ENCODE measurements at regions not wholly inside any gene's neighbourhood (a gene's known extent, or its start where the extent isn't known, plus 50 kb on each side); places are given as distances from the start of the nearest gene placed in this dataset.

DNA sequence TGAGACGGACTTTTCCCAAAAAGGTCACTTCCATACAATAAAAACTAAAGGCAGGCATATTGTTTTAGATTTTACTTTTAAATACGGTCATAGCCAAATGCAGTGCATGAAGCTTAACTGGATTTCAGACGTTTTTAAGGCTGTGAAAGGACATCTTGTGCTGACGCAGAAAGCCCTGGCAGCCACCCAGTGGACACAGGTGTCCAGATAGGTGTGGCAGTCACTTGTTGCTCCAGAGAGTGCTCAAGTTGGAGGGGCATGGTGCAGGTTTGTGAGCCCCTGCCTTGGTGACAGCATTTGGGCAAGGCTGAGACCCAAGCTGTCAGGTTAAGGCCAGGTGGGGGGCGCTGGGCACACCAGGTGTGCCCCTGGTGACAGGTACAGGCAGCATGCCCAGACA, 135.8 kb upstream of the TBL1X start:
- Histone ChIP-seq H3K9ac (replicated peaks in 1 of 4; ENCODE audit: extremely low read depth in 1 of 4, low read depth in 3 of 4, low read length in 3 of 4) (no peak overlapping the region), H2BK5ac (ENCODE audit: low read depth, low read length) (no peak overlapping the region), H3K4me1 (replicated peaks in 1 of 4; ENCODE audit: control insufficient read depth in 3 of 4, insufficient read depth in 4 of 4, low read length in 3 of 4) (no peaks in the 10 kb centered on the region), H4K8ac (ENCODE audit: extremely low read depth, insufficient read depth, low read length) (no peak overlapping the region), H3K14ac (ENCODE audit: insufficient read length) (no peak overlapping the region), H4K91ac (replicated peaks; ENCODE audit: insufficient read length, low read length) (no peak overlapping the region), H3K4ac (replicated peaks; ENCODE audit: insufficient read length, low read depth, low read length) (no peak overlapping the region), H3K27me3 (replicated peaks in 1 of 4; ENCODE audit: control insufficient read depth in 3 of 4, extremely low read depth in 1 of 4, insufficient read depth in 3 of 4, low read length in 3 of 4) (no peaks in the 10 kb centered on the region), H3K9me3 (ENCODE audit: insufficient read depth in 2 of 2, low read depth in 1 of 2, low read length in 1 of 2) (no peaks in the 10 kb centered on the region), H3K36me3 (ENCODE audit: control insufficient read depth in 2 of 4, insufficient read depth in 4 of 4, low read length in 3 of 4) (no peaks in the 10 kb centered on the region), H3K27ac (ENCODE audit: low read depth, low read length) (no peak overlapping the region), H3K4me3 (ENCODE audit: extremely low read depth in 1 of 4, insufficient read depth in 2 of 4, low read depth in 3 of 4, low read length in 4 of 4) (no peak overlapping the region), H2AFZ (ENCODE audit: low read length) (no peak overlapping the region), H2BK20ac (ENCODE audit: low read length) (no peak overlapping the region), H3K79me2 (ENCODE audit: control insufficient read depth in 1 of 2, insufficient read depth in 2 of 2, low read length in 2 of 2) (no peaks in the 10 kb centered on the region), H2BK15ac (ENCODE audit: low read length) (no peak overlapping the region), H2BK12ac (ENCODE audit: low read depth, low read length) (no peak overlapping the region), H3K4me2 (ENCODE audit: insufficient read depth in 1 of 2, low read depth in 2 of 2, low read length in 2 of 2) (no peak overlapping the region), H3K79me1 (ENCODE audit: low read depth, low read length) (no peaks in the 10 kb centered on the region), H4K20me1 (replicated peaks in 1 of 2; ENCODE audit: control insufficient read depth in 1 of 2, insufficient read depth in 2 of 2, low read length in 2 of 2) (no peaks in the 10 kb centered on the region), H2BK120ac (replicated peaks; ENCODE audit: low read depth, low read length) (no peak overlapping the region), H3K56ac (replicated peaks; ENCODE audit: insufficient read length, low read depth, low read length) (no peak overlapping the region), H3K18ac (ENCODE audit: extremely low read depth, low read length) (no peak overlapping the region), H2AK5ac (ENCODE audit: low read depth, low read length) (no peak overlapping the region), H4K5ac (ENCODE audit: insufficient read length, low read depth, low read length) (no peak overlapping the region), H3K23ac (ENCODE audit: insufficient read length) (no peak overlapping the region), H3K23me2 (ENCODE audit: low read depth, low read length) (no peaks in the 10 kb centered on the region)
- DNase-seq (ENCODE audit: low read depth in 1 of 2, low spot score in 2 of 2) (no peak), FAIRE-seq (no peak)
- WGBS, 2 experiments (ENCODE audit: extremely low coverage in 1 of 2, insufficient coverage in 1 of 2, insufficient read length in 1 of 2, insufficient replicate concordance in 2 of 2, low coverage in 1 of 2, low lambda C conversion rate in 2 of 2, missing lambda C conversion rate in 1 of 2) = 91% methylated on average over 5 of the region's 5 CpGs; no CpG with 5 or more reads in 1 of the 2 experiments
- CTCF ChIA-PET (ENCODE audit: partially characterized antibody) = interaction anchor here (1.0 kb wide), 1 partner anchor 16 kb away, joined by 3 read pairs; no protein-coding TSS in a partner anchor
- POLR2A ChIA-PET (ENCODE audit: partially characterized antibody) = no interaction called here
- no peak for TF ChIP-seq SAP30 (IDR thresholded peaks at IDR 0.05; ENCODE audit: insufficient read depth, insufficient replicate concordance, low read length)
- no peak for TF ChIP-seq CEBPB (IDR thresholded peaks at IDR 0.05; ENCODE audit: low read depth, low read length)
- no peak for TF ChIP-seq SIX5 (IDR thresholded peaks at IDR 0.05; ENCODE audit: low read depth, low read length)
- no peak for TF ChIP-seq RBBP5 (IDR thresholded peaks at IDR 0.05; ENCODE audit: borderline replicate concordance, low read depth, low read length)
- TF ChIP-seq GTF2F1 (IDR thresholded peaks at IDR 0.05; ENCODE audit: borderline replicate concordance, low read depth, low read length) = no peak
- TF ChIP-seq TCF12 (IDR thresholded peaks at IDR 0.05; ENCODE audit: low read depth, low read length) = no peak
- no peak for TF ChIP-seq NRF1 (IDR thresholded peaks at IDR 0.05; ENCODE audit: low read depth, low read length)
- TF ChIP-seq RAD21 (IDR thresholded peaks at IDR 0.05 in 1 of 2, conservative IDR thresholded peaks at IDR 0.05 in 1 of 2; ENCODE audit: low read depth in 2 of 2, low read length in 2 of 2) = no peak
- no peak for TF ChIP-seq GABPA (IDR thresholded peaks at IDR 0.05; ENCODE audit: borderline replicate concordance, insufficient read depth, low read length)
- no peak for TF ChIP-seq SP4 (IDR thresholded peaks at IDR 0.05; ENCODE audit: low read length)
- TF ChIP-seq KDM4A (IDR thresholded peaks at IDR 0.05; ENCODE audit: low read depth, low read length, severe bottlenecking) = no peak
